Activated T-cell treated with anti-CD3 and anti-CD28 coated beads, Interleukin-2, amount 50 U/mL, for 72 hours (primary cell): ENCODE measurements at regions not wholly inside any gene's neighbourhood (a gene's known extent, or its start where the extent isn't known, plus 50 kb on each side); places are given as distances from the start of the nearest gene placed in this dataset.

Experiments
- ATAC-seq, 2 donors: fragments of 150-1000 bp; cut with Tn5 transposase; replicated peaks in 1 of 2; 2 replicates each; pipeline ENCODE4 v1.10.0; 2021; ENCODE audit warnings: moderate library complexity in 2 of 2, mild to moderate bottlenecking in 1 of 2
- DNase-seq, 2 donors: peaks; one replicate each; pipeline ENCODE4 v3.0.0; 2021 to 2022; ENCODE audit warnings: mixed read lengths in 1 of 2
- H3K27ac Mint-ChIP-seq: one replicate; pipeline ENCODE4 v1.8.0; 2022; ENCODE audit warnings: mild to moderate bottlenecking, moderate library complexity, mixed read lengths
- H3K27me3 Mint-ChIP-seq: one replicate; pipeline ENCODE4 v1.8.0; 2022; ENCODE audit warnings: low read depth, mixed read lengths
- H3K36me3 Mint-ChIP-seq, 2 donors: one replicate each; pipeline ENCODE4 v1.8.0; 2022; ENCODE audit warnings: mixed read lengths in 2 of 2, mild to moderate bottlenecking in 1 of 2; ENCODE audit not compliant: insufficient read depth in 2 of 2
- H3K4me1 Mint-ChIP-seq: one replicate; pipeline ENCODE4 v1.8.0; 2022; ENCODE audit warnings: low read depth, mixed read lengths
- H3K4me3 Mint-ChIP-seq, 2 donors: one replicate each; pipeline ENCODE4 v1.8.0; 2022; ENCODE audit warnings: mild to moderate bottlenecking in 2 of 2, mixed read lengths in 2 of 2, moderate library complexity in 2 of 2
- H3K9me3 Mint-ChIP-seq, 2 donors: one replicate each; pipeline ENCODE4 v1.8.0; 2022; ENCODE audit warnings: mixed read lengths in 2 of 2

GRCh38 chr13:32904266-32904665 is 112.0 kb upstream of the KL start:
- Mint-ChIP-seq H3K4me1 (peaks cover 27% of the 10 kb centered on the region), H3K4me3 (peak overlapping the region in 1 of 2 donors; percentile 91), H3K9me3 (peaks cover 0 to 2% of the 10 kb centered on the region in 2 donors), H3K27me3 (no peaks in the 10 kb centered on the region), H3K27ac (peak overlapping the region; percentile 69), H3K36me3 (no peaks in the 10 kb centered on the region)
- DNase-seq, result no peak
- no peak for ATAC-seq

DNA sequence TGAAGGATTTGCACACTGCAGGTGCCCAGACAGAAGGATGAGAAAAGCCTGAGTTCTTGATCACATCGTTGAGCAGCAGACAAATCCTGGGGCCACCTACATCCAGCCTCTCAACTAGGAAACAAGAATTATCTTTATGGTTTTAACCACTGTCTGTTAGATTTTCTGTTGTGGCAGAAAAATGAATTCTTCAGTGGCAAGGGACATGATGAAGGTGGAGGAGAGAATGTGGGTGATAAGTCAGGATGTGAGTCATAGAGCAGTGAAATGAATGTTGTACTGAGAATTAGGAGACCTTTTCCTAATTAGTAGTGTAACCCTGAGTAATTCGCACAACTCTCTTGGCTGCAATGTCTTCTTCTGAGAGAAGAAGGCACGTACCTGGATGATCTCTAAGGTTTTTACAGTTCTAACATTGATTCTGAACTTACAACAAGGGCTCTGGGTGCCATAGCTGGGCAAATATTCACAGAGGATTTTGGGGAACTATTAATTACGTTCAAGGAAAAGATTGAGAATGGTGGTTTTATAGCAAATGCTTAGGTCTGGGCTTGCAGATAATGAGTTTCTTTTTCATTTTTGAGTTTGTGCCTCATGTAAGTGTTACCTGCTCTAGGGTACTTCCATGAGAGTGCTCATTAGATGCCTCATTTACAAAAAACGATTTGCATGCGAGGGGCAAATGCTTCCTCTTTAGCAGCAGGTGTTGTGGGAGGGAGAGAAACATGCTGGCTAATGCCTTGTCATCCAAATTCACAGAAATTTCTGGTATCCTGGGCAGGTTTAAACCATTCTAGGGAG is 111.0 kb upstream of the KL start:
- H3K27ac Mint-ChIP-seq, result peak overlapping the region; percentile 93

DNA sequence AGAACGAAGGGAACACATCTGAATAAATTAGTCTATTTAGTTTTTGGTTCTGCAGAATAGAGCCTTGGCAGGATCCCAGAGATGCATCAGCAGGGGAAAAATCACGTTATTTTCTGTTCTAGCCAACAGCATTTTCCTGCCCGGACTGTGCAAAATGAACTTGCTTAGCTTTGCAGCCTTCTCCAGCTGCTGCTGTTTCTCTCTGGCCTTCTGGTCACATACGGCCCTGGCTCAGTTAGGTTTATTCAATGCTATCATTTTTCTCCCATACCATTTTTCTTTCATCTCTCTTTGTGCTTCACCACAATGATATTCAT is 110.4 kb upstream of the KL start:
- peaks cover 0 to 2% of the 10 kb centered on the region in 2 donors for H3K9me3 Mint-ChIP-seq
- H3K27ac Mint-ChIP-seq, result peak overlapping the region; percentile 93
- no peaks in the 10 kb centered on the region for H3K36me3 Mint-ChIP-seq
- H3K27me3 Mint-ChIP-seq, result no peaks in the 10 kb centered on the region
- H3K4me1 Mint-ChIP-seq, result peaks cover 27% of the 10 kb centered on the region
- peak overlapping the region; percentile 21 to 91 for H3K4me3 Mint-ChIP-seq
- DNase-seq, result no peak
- no peak for ATAC-seq

More for the DNA sequence above, 111.0 kb upstream of the KL start:
- peak; percentile 32 to 34 for DNase-seq
- Mint-ChIP-seq H3K4me3 (peak overlapping the region; percentile 72 to 91), H3K27me3 (no peaks in the 10 kb centered on the region), H3K9me3 (peaks cover 0 to 2% of the 10 kb centered on the region in 2 donors), H3K4me1 (peaks cover 27% of the 10 kb centered on the region), H3K36me3 (no peaks in the 10 kb centered on the region)
- peak; percentile 98 for ATAC-seq

- no peaks in the 10 kb centered on the region for H3K27me3 Mint-ChIP-seq
- H3K27ac Mint-ChIP-seq, result no peak overlapping the region
- H3K4me1 Mint-ChIP-seq, result peaks cover 33% of the 10 kb centered on the region
- H3K4me3 Mint-ChIP-seq, result no peak overlapping the region
- DNase-seq, result no peak
- no peaks in the 10 kb centered on the region for H3K9me3 Mint-ChIP-seq
- ATAC-seq, result no peak
- H3K36me3 Mint-ChIP-seq, result no peaks in the 10 kb centered on the region
Observed at GRCh38 chr13:32907211-32907610, 109.0 kb upstream of the KL start.

GRCh38 chr13:32910530-32910929 is 105.7 kb upstream of the KL start:
- H3K4me3 Mint-ChIP-seq, result no peak overlapping the region
- peaks cover 9% of the 10 kb centered on the region for H3K27me3 Mint-ChIP-seq
- H3K27ac Mint-ChIP-seq, result no peak overlapping the region
- ATAC-seq (no peak), DNase-seq (no peak)
- peaks cover 15% of the 10 kb centered on the region for H3K4me1 Mint-ChIP-seq
- H3K36me3 Mint-ChIP-seq, result peaks cover under 1 to 2% of the 10 kb centered on the region in 2 donors
- peaks cover 2% of the 10 kb centered on the region in 2 donors for H3K9me3 Mint-ChIP-seq

- Mint-ChIP-seq H3K27ac (no peak overlapping the region), H3K9me3 (peaks cover 4 to 10% of the 10 kb centered on the region in 2 donors), H3K27me3 (peaks cover 19% of the 10 kb centered on the region), H3K36me3 (peaks cover 7 to 9% of the 10 kb centered on the region in 2 donors), H3K4me1 (peaks cover 9% of the 10 kb centered on the region), H3K4me3 (no peak overlapping the region)
- peak; percentile 93 to 94 for ATAC-seq
- peak; percentile 36 to 38 for DNase-seq
Observed at GRCh38 chr13:32911506-32911905, 104.7 kb upstream of the KL start.

DNA sequence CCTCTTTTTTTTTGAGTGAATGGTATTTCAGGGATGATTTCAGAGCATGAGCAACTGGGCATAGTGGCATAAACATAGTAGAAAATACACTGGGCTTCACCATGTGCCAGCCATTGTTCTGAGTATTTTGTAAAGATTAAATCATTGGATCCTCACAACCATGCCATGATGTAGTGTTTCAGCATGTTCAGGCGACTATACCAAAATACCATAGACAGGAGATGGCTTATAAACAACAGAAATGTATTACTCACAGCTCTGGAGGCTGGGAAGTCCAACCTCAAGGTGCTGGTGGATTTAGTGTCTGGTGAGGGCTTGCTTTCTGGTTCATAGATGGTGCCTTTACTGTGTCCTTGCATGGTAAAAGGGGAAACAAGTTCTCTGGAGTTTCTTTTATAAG is 101.5 kb upstream of the KL start:
- DNase-seq, result no peak
- Mint-ChIP-seq H3K27ac (no peak overlapping the region), H3K4me1 (peaks cover 32% of the 10 kb centered on the region), H3K9me3 (peaks cover 11 to 17% of the 10 kb centered on the region in 2 donors), H3K27me3 (peaks cover 19% of the 10 kb centered on the region), H3K4me3 (no peak overlapping the region), H3K36me3 (peaks cover 15 to 19% of the 10 kb centered on the region in 2 donors)
- no peak for ATAC-seq

- H3K9me3 Mint-ChIP-seq, result peaks cover 11 to 17% of the 10 kb centered on the region in 2 donors
- peak; percentile 96 to 97 for ATAC-seq
- peaks cover 15 to 19% of the 10 kb centered on the region in 2 donors for H3K36me3 Mint-ChIP-seq
- H3K27ac Mint-ChIP-seq, result peak overlapping the region; percentile 80
- H3K4me3 Mint-ChIP-seq, result peak overlapping the region in 1 of 2 donors; percentile 61
- H3K27me3 Mint-ChIP-seq, result peaks cover 19% of the 10 kb centered on the region
- peaks cover 26% of the 10 kb centered on the region for H3K4me1 Mint-ChIP-seq
- peak; percentile 12 to 15 for DNase-seq
Observed at GRCh38 chr13:32917504-32917903, 98.7 kb upstream of the KL start.

DNA sequence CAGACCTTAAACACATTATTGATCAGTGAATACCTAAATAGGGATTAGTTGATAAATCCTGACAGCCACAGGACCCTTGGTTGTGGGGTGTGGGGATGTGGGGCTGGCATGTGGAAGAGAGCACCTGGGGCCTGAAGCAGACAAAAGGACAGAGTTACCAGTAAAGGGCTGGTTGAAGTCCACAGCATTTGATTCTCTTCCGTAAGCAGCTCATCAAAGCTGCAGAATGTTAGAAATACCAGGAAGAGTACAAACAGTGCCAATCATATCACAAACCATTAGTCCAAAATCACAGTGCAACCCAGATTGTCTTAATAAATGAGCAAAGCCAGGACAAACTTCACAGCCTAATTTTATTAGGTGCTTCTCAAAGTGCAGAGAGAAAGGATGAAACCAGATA is 92.5 kb upstream of the KL start:
- Mint-ChIP-seq H3K4me1 (peaks cover 1% of the 10 kb centered on the region), H3K27ac (no peak overlapping the region)
- ATAC-seq, result no peak

GRCh38 chr13:32924886-32925285 is 91.3 kb upstream of the KL start:
- Mint-ChIP-seq H3K36me3 (no peaks in the 10 kb centered on the region), H3K27ac (no peak overlapping the region), H3K27me3 (no peaks in the 10 kb centered on the region), H3K9me3 (no peaks in the 10 kb centered on the region), H3K4me3 (no peak overlapping the region), H3K4me1 (no peaks in the 10 kb centered on the region)
- no peak for ATAC-seq
- no peak for DNase-seq

More for the DNA sequence above, 92.5 kb upstream of the KL start:
- H3K9me3 Mint-ChIP-seq, result no peaks in the 10 kb centered on the region
- DNase-seq, result no peak
- H3K4me3 Mint-ChIP-seq, result no peak overlapping the region
- H3K36me3 Mint-ChIP-seq, result no peaks in the 10 kb centered on the region
- no peaks in the 10 kb centered on the region for H3K27me3 Mint-ChIP-seq

DNA sequence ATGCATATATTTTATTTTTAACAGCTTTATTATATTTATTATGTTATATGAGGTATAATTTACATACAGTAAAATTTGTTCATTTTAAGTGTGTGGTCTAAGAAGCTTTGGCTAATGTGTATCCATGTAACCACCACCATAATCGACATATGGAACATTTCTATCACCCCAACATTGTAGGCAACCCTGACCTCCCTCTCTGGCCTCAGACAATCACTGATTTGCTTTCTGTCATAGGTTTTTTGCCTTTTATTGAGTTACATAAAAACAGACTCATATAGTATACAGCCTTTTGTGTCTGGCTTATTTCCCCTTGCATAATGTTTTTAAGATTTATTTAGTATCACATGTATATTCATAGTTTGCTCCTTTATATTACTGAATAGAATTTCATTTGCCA is 90.7 kb upstream of the KL start:
- H3K4me1 Mint-ChIP-seq, result no peaks in the 10 kb centered on the region
- ATAC-seq (no peak), DNase-seq (no peak)
- no peaks in the 10 kb centered on the region for H3K36me3 Mint-ChIP-seq
- H3K9me3 Mint-ChIP-seq, result no peaks in the 10 kb centered on the region
- no peak overlapping the region for H3K4me3 Mint-ChIP-seq
- H3K27me3 Mint-ChIP-seq, result no peaks in the 10 kb centered on the region
- no peak overlapping the region for H3K27ac Mint-ChIP-seq

DNA sequence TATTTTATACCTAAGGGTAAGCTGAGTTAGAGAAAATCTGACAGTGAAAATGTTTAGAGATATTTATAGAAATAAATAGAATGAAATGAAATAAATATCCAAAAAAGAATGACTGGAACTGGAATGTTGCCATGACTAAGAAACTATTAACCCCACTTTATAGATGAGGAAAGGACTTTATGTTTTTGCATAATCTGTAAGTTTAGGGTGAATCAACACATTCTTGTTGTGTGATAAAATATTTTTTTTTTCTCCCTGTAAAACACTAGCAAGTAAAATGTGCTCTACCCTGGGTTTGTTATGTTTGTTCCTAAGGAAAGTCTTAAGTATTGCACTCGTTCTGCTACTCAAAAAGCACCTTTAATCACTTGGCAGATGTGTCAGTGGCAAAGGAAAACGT is 83.8 kb upstream of the KL start:
- Mint-ChIP-seq H3K27ac (no peak overlapping the region), H3K9me3 (peaks cover 2 to 4% of the 10 kb centered on the region in 2 donors), H3K4me1 (no peaks in the 10 kb centered on the region), H3K27me3 (peaks cover 48% of the 10 kb centered on the region), H3K4me3 (no peak overlapping the region), H3K36me3 (peaks cover 2 to 6% of the 10 kb centered on the region in 2 donors)
- no peak for DNase-seq
- no peak for ATAC-seq

DNA sequence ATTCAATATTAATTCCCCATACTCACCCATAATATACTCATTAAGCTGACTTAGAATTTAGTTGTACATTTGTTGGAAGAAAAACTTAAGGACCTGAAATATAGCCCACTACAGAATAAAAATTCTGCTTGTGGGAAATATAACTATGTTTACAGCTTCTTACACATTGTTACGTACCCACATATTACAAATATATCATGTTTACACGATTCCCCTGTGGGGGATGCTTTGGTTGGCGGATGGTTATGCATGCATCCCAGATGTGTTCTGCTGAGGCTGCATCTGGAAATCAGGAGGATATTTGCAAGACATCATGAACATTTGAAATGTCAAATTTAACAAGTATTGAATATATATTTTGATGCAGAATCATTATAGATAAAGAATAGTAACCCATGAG is 79.5 kb upstream of the KL start:
- Mint-ChIP-seq H3K27ac (no peak overlapping the region), H3K4me3 (no peak overlapping the region), H3K27me3 (peaks cover 47% of the 10 kb centered on the region), H3K9me3 (peaks cover 2 to 9% of the 10 kb centered on the region in 2 donors), H3K4me1 (peaks cover 14% of the 10 kb centered on the region), H3K36me3 (peaks cover 2 to 3% of the 10 kb centered on the region in 2 donors)
- no peak for ATAC-seq
- no peak for DNase-seq

GRCh38 chr13:32938314-32938713 is 77.9 kb upstream of the KL start:
- Mint-ChIP-seq H3K4me3 (no peak overlapping the region), H3K4me1 (peaks cover 14% of the 10 kb centered on the region), H3K9me3 (peaks cover 0 to 5% of the 10 kb centered on the region in 2 donors), H3K27ac (no peak overlapping the region), H3K27me3 (peaks cover 31% of the 10 kb centered on the region), H3K36me3 (no peaks in the 10 kb centered on the region)
- DNase-seq (no peak), ATAC-seq (no peak)
